ENCODE measurements at regions not wholly inside any gene's neighbourhood (a gene's known extent, or its start where the extent isn't known, plus 50 kb on each side); places are given as distances from the start of the nearest gene placed in this dataset.
"Not testable (repeated sequence)": the region's sequence is repeated elsewhere in the genome, so short reads cannot be mapped to it uniquely, and the experiment has no call there.

- no peaks in the 10 kb centered on the region for H3K36me3 ChIP-seq (ENCODE audit: control insufficient read depth in 2 of 3, insufficient read depth in 3 of 3, low read length in 3 of 3)
- FAIRE-seq = no peak
- H3K9me3 ChIP-seq (ENCODE audit: control insufficient read depth in 2 of 3, insufficient read depth in 1 of 3, low read length in 3 of 3) = no peaks in the 10 kb centered on the region
- no peaks in the 10 kb centered on the region for H3K27me3 ChIP-seq (ENCODE audit: control insufficient read depth, insufficient read depth, low read length)
- intact Hi-C loops (cut with DNase I) = no loop called here
- H3K9ac ChIP-seq (ENCODE audit: low read length in 3 of 3) = no peak overlapping the region
- no peak overlapping the region for H3K27ac ChIP-seq (ENCODE audit: low read depth in 2 of 2, low read length in 2 of 2)
- H3K4me3 ChIP-seq (ENCODE audit: low read length in 3 of 3) = no peak overlapping the region
- DNase-seq = no peak
- TF ChIP-seq CTCF (IDR thresholded peaks at IDR 0.05; ENCODE audit: borderline replicate concordance, extremely low read depth, insufficient read depth) = no peak
- no peaks in the 10 kb centered on the region for H3K4me1 ChIP-seq (ENCODE audit: control insufficient read depth in 2 of 3, insufficient read depth in 2 of 3, low read depth in 1 of 3, low read length in 3 of 3)
Observed at GRCh38 chr4:83738895-83739294, 203.0 kb downstream of the GPAT3 start.

GRCh38 chr4:83734576-83734975 is 198.7 kb downstream of the GPAT3 start:
- no peak for DNase-seq
- Histone ChIP-seq H3K4me1 (ENCODE audit: control insufficient read depth in 2 of 3, insufficient read depth in 2 of 3, low read depth in 1 of 3, low read length in 3 of 3) (no peaks in the 10 kb centered on the region), H3K27ac (ENCODE audit: low read depth in 2 of 2, low read length in 2 of 2) (no peak overlapping the region), H3K27me3 (ENCODE audit: control insufficient read depth, insufficient read depth, low read length) (no peaks in the 10 kb centered on the region), H3K36me3 (ENCODE audit: control insufficient read depth in 2 of 3, insufficient read depth in 3 of 3, low read length in 3 of 3) (no peaks in the 10 kb centered on the region), H3K4me3 (ENCODE audit: low read length in 3 of 3) (no peak overlapping the region), H3K9ac (ENCODE audit: low read length in 3 of 3) (no peak overlapping the region), H3K9me3 (ENCODE audit: control insufficient read depth in 2 of 3, insufficient read depth in 1 of 3, low read length in 3 of 3) (no peaks in the 10 kb centered on the region)
- no peak for FAIRE-seq
- no peak for TF ChIP-seq CTCF (IDR thresholded peaks at IDR 0.05; ENCODE audit: borderline replicate concordance, extremely low read depth, insufficient read depth)
- intact Hi-C loops (cut with DNase I) = no loop called here

- Histone ChIP-seq H3K9ac (ENCODE audit: low read length in 3 of 3) (no peak overlapping the region), H3K4me3 (ENCODE audit: low read length in 3 of 3) (no peak overlapping the region), H3K27me3 (ENCODE audit: control insufficient read depth, insufficient read depth, low read length) (no peaks in the 10 kb centered on the region), H3K36me3 (ENCODE audit: control insufficient read depth in 2 of 3, insufficient read depth in 3 of 3, low read length in 3 of 3) (no peaks in the 10 kb centered on the region), H3K9me3 (ENCODE audit: control insufficient read depth in 2 of 3, insufficient read depth in 1 of 3, low read length in 3 of 3) (no peaks in the 10 kb centered on the region), H3K4me1 (ENCODE audit: control insufficient read depth in 2 of 3, insufficient read depth in 2 of 3, low read depth in 1 of 3, low read length in 3 of 3) (no peaks in the 10 kb centered on the region), H3K27ac (ENCODE audit: low read depth in 2 of 2, low read length in 2 of 2) (no peak overlapping the region)
- intact Hi-C loops (cut with DNase I) = no loop called here
- no peak for FAIRE-seq
- DNase-seq = no peak
- TF ChIP-seq CTCF (IDR thresholded peaks at IDR 0.05; ENCODE audit: borderline replicate concordance, extremely low read depth, insufficient read depth) = no peak
Observed at GRCh38 chr4:83732114-83732635, 196.3 kb downstream of the GPAT3 start.

- H3K36me3 ChIP-seq (ENCODE audit: control insufficient read depth in 2 of 3, insufficient read depth in 3 of 3, low read length in 3 of 3) = no peaks in the 10 kb centered on the region
- no peak overlapping the region for H3K9ac ChIP-seq (ENCODE audit: low read length in 3 of 3)
- intact Hi-C loops (cut with DNase I) = no loop called here
- no peak overlapping the region for H3K4me3 ChIP-seq (ENCODE audit: low read length in 3 of 3)
- DNase-seq (no peak), FAIRE-seq (no peak)
- H3K9me3 ChIP-seq (ENCODE audit: control insufficient read depth in 2 of 3, insufficient read depth in 1 of 3, low read length in 3 of 3) = no peaks in the 10 kb centered on the region
- no peak overlapping the region for H3K27ac ChIP-seq (ENCODE audit: low read depth in 2 of 2, low read length in 2 of 2)
- no peak for TF ChIP-seq CTCF (IDR thresholded peaks at IDR 0.05; ENCODE audit: borderline replicate concordance, extremely low read depth, insufficient read depth)
- no peaks in the 10 kb centered on the region for H3K27me3 ChIP-seq (ENCODE audit: control insufficient read depth, insufficient read depth, low read length)
- H3K4me1 ChIP-seq (ENCODE audit: control insufficient read depth in 2 of 3, insufficient read depth in 2 of 3, low read depth in 1 of 3, low read length in 3 of 3) = no peaks in the 10 kb centered on the region
Observed at GRCh38 chr4:83731609-83732008, 195.7 kb downstream of the GPAT3 start.

GRCh38 chr4:83730958-83731357 is 195.1 kb downstream of the GPAT3 start:
- H3K9me3 ChIP-seq (ENCODE audit: control insufficient read depth in 2 of 3, insufficient read depth in 1 of 3, low read length in 3 of 3); H3K9ac ChIP-seq (ENCODE audit: low read length in 3 of 3); H3K27ac ChIP-seq (ENCODE audit: low read depth in 2 of 2, low read length in 2 of 2); H3K4me3 ChIP-seq (ENCODE audit: low read length in 3 of 3); intact Hi-C loops (cut with DNase I); H3K27me3 ChIP-seq (ENCODE audit: control insufficient read depth, insufficient read depth, low read length); H3K36me3 ChIP-seq (ENCODE audit: control insufficient read depth in 2 of 3, insufficient read depth in 3 of 3, low read length in 3 of 3); H3K4me1 ChIP-seq (ENCODE audit: control insufficient read depth in 2 of 3, insufficient read depth in 2 of 3, low read depth in 1 of 3, low read length in 3 of 3); DNase-seq; FAIRE-seq: not testable (repeated sequence)
